H1 (cell line): ENCODE measurements at regions not wholly inside any gene's neighbourhood (a gene's known extent, or its start where the extent isn't known, plus 50 kb on each side); places are given as distances from the start of the nearest gene placed in this dataset.

Experiments used
- CTCF ChIA-PET: fragments of 300-600 bp; sonication (Branson Sonifier 250); formaldehyde crosslinking; loops from one replicate; lab custom pipeline; 2021; ENCODE audit not compliant: partially characterized antibody; lab: Charles Lee
- POLR2A ChIA-PET: fragments of 300-600 bp; sonication (Branson Sonifier 250); formaldehyde crosslinking; loops from one replicate; lab custom pipeline; 2021; ENCODE audit warnings: inconsistent platforms; ENCODE audit not compliant: partially characterized antibody; lab: Charles Lee
- DNase-seq, 2 experiments: peaks; one replicate each; pipeline versions ENCODE4 v3.0.0 to v3.0.0-alpha.2; 2010 to 2022; ENCODE audit warnings: low spot score in 2 of 2, low read depth in 1 of 2, mixed read lengths in 1 of 2
- FAIRE-seq: peaks from 2 replicates; lab custom pipeline; 2011; peaks lifted over from hg19 to GRCh38; lab: Jason Lieb, UNC
- H2AFZ ChIP-seq: 2 replicates; pipeline ENCODE4 v1.8.1; 2012; ENCODE audit warnings: low read length, inconsistent platforms
- H2AK5ac ChIP-seq: 2 replicates; pipeline ENCODE4 v1.6.1; 2013; ENCODE audit warnings: low read depth, low read length
- H2BK120ac ChIP-seq: replicated peaks from 2 replicates; pipeline ENCODE3; 2013; ENCODE audit warnings: low read depth, low read length, inconsistent platforms
- H2BK12ac ChIP-seq: 2 replicates; pipeline ENCODE4 v1.6.1; 2013; ENCODE audit warnings: low read depth, low read length
- H2BK15ac ChIP-seq: 2 replicates; pipeline ENCODE4 v1.6.1; 2013; ENCODE audit warnings: low read length
- H2BK20ac ChIP-seq: 2 replicates; pipeline ENCODE4 v1.6.1; 2013; ENCODE audit warnings: low read length
- H2BK5ac ChIP-seq: 2 replicates; pipeline ENCODE4 v1.6.1; 2013; ENCODE audit warnings: low read depth, low read length
- H3K14ac ChIP-seq: 2 replicates; pipeline ENCODE4 v1.6.1; 2013; ENCODE audit warnings: inconsistent platforms; ENCODE audit not compliant: insufficient read length
- H3K18ac ChIP-seq: 2 replicates; pipeline ENCODE4 v1.6.1; 2013; ENCODE audit warnings: low read length; ENCODE audit errors: extremely low read depth
- H3K23ac ChIP-seq: 2 replicates; pipeline ENCODE4 v1.6.1; 2013; ENCODE audit warnings: inconsistent platforms; ENCODE audit not compliant: insufficient read length
- H3K23me2 ChIP-seq: 2 replicates; pipeline ENCODE4 v1.6.1; 2013; ENCODE audit warnings: low read depth, low read length
- H3K27ac ChIP-seq: 2 replicates; pipeline ENCODE4 v1.6.1; 2011; ENCODE audit warnings: low read depth, low read length, inconsistent platforms
- H3K27me3 ChIP-seq, 4 experiments: replicated peaks in 1 of 4; 1 replicate in 1 of 4; 2 replicates in 3 of 4; pipeline versions ENCODE4 v1.6.1 to v1.8.1; 2011 to 2013; ENCODE audit warnings: low read length in 3 of 4, mild to moderate bottlenecking in 3 of 4, inconsistent platforms in 2 of 4, mixed read lengths in 2 of 4, moderate library complexity in 1 of 4; ENCODE audit not compliant: control insufficient read depth in 3 of 4, insufficient read depth in 3 of 4; ENCODE audit errors: extremely low read depth in 1 of 4
- H3K36me3 ChIP-seq, 4 experiments: 2 replicates each; pipeline versions ENCODE4 v1.6.1 to v1.8.1; 2011 to 2013; ENCODE audit warnings: mild to moderate bottlenecking in 4 of 4, low read length in 3 of 4, moderate library complexity in 2 of 4, control low read depth in 1 of 4, inconsistent platforms in 1 of 4; ENCODE audit not compliant: insufficient read depth in 4 of 4, control insufficient read depth in 2 of 4
- H3K4ac ChIP-seq: replicated peaks from 2 replicates; pipeline ENCODE3; 2013; ENCODE audit warnings: low read length, low read depth, mixed read lengths, inconsistent platforms; ENCODE audit not compliant: insufficient read length
- H3K4me1 ChIP-seq, 4 experiments: replicated peaks in 1 of 4; 1 replicate in 1 of 4; 2 replicates in 3 of 4; pipeline versions ENCODE4 v1.6.1 to v1.8.1; 2011 to 2013; ENCODE audit warnings: low read length in 3 of 4, inconsistent platforms in 2 of 4, mixed read lengths in 1 of 4; ENCODE audit not compliant: insufficient read depth in 4 of 4, control insufficient read depth in 3 of 4
- H3K4me2 ChIP-seq, 2 experiments: 2 replicates each; pipeline versions ENCODE4 v1.6.1 to v1.8.1; 2011 to 2013; ENCODE audit warnings: low read depth in 2 of 2, low read length in 2 of 2, control low read depth in 1 of 2, inconsistent platforms in 1 of 2, mild to moderate bottlenecking in 1 of 2; ENCODE audit not compliant: insufficient read depth in 1 of 2
- H3K4me3 ChIP-seq, 4 experiments: fragments of 200-600, 300-600 bp in 1 of 4; sonication (generic), shearing (Covaris generic), sonication (Bioruptor Twin) in 1 of 4; 2 replicates each; pipeline versions ENCODE4 v1.5.1 to v1.8.1; 2011 to 2016; ENCODE audit warnings: low read length in 4 of 4, low read depth in 3 of 4, control low read depth in 2 of 4, inconsistent platforms in 2 of 4, mild to moderate bottlenecking in 2 of 4, mixed read lengths in 1 of 4, moderate library complexity in 1 of 4; ENCODE audit not compliant: insufficient read depth in 2 of 4; ENCODE audit errors: extremely low read depth in 1 of 4
- H3K56ac ChIP-seq: replicated peaks from 2 replicates; pipeline ENCODE3; 2013; ENCODE audit warnings: low read depth, mild to moderate bottlenecking, mixed read lengths, low read length, inconsistent platforms; ENCODE audit not compliant: insufficient read length
- H3K79me1 ChIP-seq: 2 replicates; pipeline ENCODE4 v1.6.1; 2013; ENCODE audit warnings: low read depth, low read length, control low read depth
- H3K79me2 ChIP-seq, 2 experiments: 2 replicates each; pipeline versions ENCODE4 v1.6.1 to v1.8.1; 2012 to 2013; ENCODE audit warnings: low read length in 2 of 2, mild to moderate bottlenecking in 2 of 2, inconsistent platforms in 1 of 2; ENCODE audit not compliant: insufficient read depth in 2 of 2, control insufficient read depth in 1 of 2
- H3K9ac ChIP-seq, 4 experiments: replicated peaks in 1 of 4; 1 replicate in 1 of 4; 2 replicates in 3 of 4; pipeline versions ENCODE4 v1.6.1 to v1.8.1; 2011 to 2013; ENCODE audit warnings: low read depth in 3 of 4, low read length in 3 of 4, control low read depth in 2 of 4, mild to moderate bottlenecking in 2 of 4, moderate library complexity in 2 of 4, inconsistent platforms in 1 of 4; ENCODE audit errors: extremely low read depth in 1 of 4
- H3K9me3 ChIP-seq, 2 experiments: 2 replicates each; pipeline versions ENCODE4 v1.6.1 to v1.8.1; 2012 to 2013; ENCODE audit warnings: mild to moderate bottlenecking in 2 of 2, moderate library complexity in 2 of 2, control low read depth in 1 of 2, inconsistent platforms in 1 of 2, low read depth in 1 of 2, low read length in 1 of 2, mixed read lengths in 1 of 2; ENCODE audit not compliant: insufficient read depth in 2 of 2
- H4K20me1 ChIP-seq, 2 experiments: replicated peaks in 1 of 2; 2 replicates each; pipeline versions ENCODE3 to v1.8.1; 2011 to 2013; ENCODE audit warnings: inconsistent platforms in 2 of 2, low read length in 2 of 2, mild to moderate bottlenecking in 1 of 2; ENCODE audit not compliant: insufficient read depth in 2 of 2, control insufficient read depth in 1 of 2
- H4K5ac ChIP-seq: 2 replicates; pipeline ENCODE4 v1.6.1; 2013; ENCODE audit warnings: low read length, low read depth, mixed read lengths, inconsistent platforms; ENCODE audit not compliant: insufficient read length
- H4K8ac ChIP-seq: 2 replicates; pipeline ENCODE4 v1.8.0; 2013; ENCODE audit warnings: mild to moderate bottlenecking, moderate library complexity, low read length, inconsistent platforms; ENCODE audit not compliant: insufficient read depth; ENCODE audit errors: extremely low read depth
- H4K91ac ChIP-seq: replicated peaks from 2 replicates; pipeline ENCODE3; 2013; ENCODE audit warnings: low read length, mixed read lengths, inconsistent platforms; ENCODE audit not compliant: insufficient read length
- CTBP2 ChIP-seq: IDR thresholded peaks from 2 replicates; pipeline ENCODE4 v1.7.0; 2011; ENCODE audit warnings: borderline replicate concordance, mild to moderate bottlenecking, moderate library complexity, mixed read lengths, low read length; ENCODE audit not compliant: insufficient read depth, insufficient read length
- JUN ChIP-seq: IDR thresholded peaks from 2 replicates; pipeline ENCODE4 v1.6.1; 2011; ENCODE audit warnings: low read depth, mild to moderate bottlenecking, improper control_type of control experiment, low read length
- SP1 ChIP-seq: IDR thresholded peaks from 2 replicates; pipeline ENCODE4 v1.6.1; 2011; ENCODE audit warnings: low read depth, low read length
- TAF1 ChIP-seq: IDR thresholded peaks from 2 replicates; pipeline ENCODE4 v1.6.1; 2011; ENCODE audit warnings: mild to moderate bottlenecking, low read depth, low read length
- TEAD4 ChIP-seq: IDR thresholded peaks from 2 replicates; pipeline ENCODE4 v1.6.1; 2012; ENCODE audit warnings: low read depth, low read length, inconsistent platforms, mixed read lengths
- WGBS, 2 experiments: shearing (Covaris generic) in 1 of 2; methylation state at CpG; one replicate each; pipeline versions ENCODE4 v1.1.6 to v1.1.7; 2013 to 2015; ENCODE audit warnings: low lambda C conversion rate in 2 of 2, mixed read lengths in 2 of 2, inconsistent platforms in 1 of 2, low coverage in 1 of 2, missing lambda C conversion rate in 1 of 2; ENCODE audit not compliant: insufficient replicate concordance in 2 of 2, insufficient coverage in 1 of 2, insufficient read length in 1 of 2; ENCODE audit errors: extremely low coverage in 1 of 2, missing lambda C conversion rate in 1 of 2; 5-methylcytosine and 5-hydroxymethylcytosine counted together

DNA sequence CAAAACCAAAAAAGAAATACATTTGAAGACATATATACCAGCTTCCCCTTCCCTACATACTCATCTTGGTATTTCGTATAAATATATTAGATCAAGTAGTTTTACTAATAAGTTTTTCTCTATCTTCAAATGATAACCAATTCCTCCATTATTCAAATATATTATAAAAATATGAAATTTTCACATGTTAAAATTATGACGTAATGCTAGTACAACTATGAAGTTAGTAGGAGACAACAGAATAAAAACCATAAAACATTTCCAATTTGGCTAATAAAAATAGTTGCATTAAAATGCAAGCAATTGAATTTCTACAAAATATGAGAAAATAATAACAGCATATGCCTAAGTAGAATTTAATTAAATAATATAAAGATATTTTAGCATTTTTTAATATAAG lies 501.8 kb upstream of the SLITRK5 start:
- Histone ChIP-seq H2BK15ac (no peak overlapping the region), H3K4me2 (no peak overlapping the region), H3K36me3 (no peaks in the 10 kb centered on the region), H3K9ac (no peak overlapping the region), H4K5ac (no peak overlapping the region), H4K91ac (no peak overlapping the region), H4K8ac (no peak overlapping the region), H3K14ac (no peak overlapping the region), H3K9me3 (no peaks in the 10 kb centered on the region), H2BK5ac (no peak overlapping the region)
- POLR2A ChIA-PET: no interaction called here
- no peak for DNase-seq
- TF ChIP-seq JUN (no peak), TEAD4 (no peak), CTBP2 (no peak), SP1 (no peak), TAF1 (no peak)
- TF ChIP-seq, all 59 proteins: peak for 0
- no peak overlapping the region for H2AK5ac ChIP-seq
- H2AFZ ChIP-seq: no peak overlapping the region
- H4K20me1 ChIP-seq: no peaks in the 10 kb centered on the region
- 94% methylated on average over 2 of the region's 2 CpGs; no CpG with 5 or more reads in 1 of the 2 experiments for WGBS, 2 experiments
- CTCF ChIA-PET: no interaction called here
- H3K79me2 ChIP-seq: no peaks in the 10 kb centered on the region
- H3K18ac ChIP-seq: no peak overlapping the region
- H2BK20ac ChIP-seq: no peak overlapping the region
- H2BK12ac ChIP-seq: no peak overlapping the region
- no peak overlapping the region for H2BK120ac ChIP-seq
- no peak overlapping the region for H3K23ac ChIP-seq
- no peak for FAIRE-seq
- H3K27ac ChIP-seq: no peak overlapping the region
- no peaks in the 10 kb centered on the region for H3K23me2 ChIP-seq
- no peaks in the 10 kb centered on the region for H3K4me1 ChIP-seq
- no peak overlapping the region for H3K4me3 ChIP-seq
- H3K79me1 ChIP-seq: no peaks in the 10 kb centered on the region
- no peak overlapping the region for H3K56ac ChIP-seq
- H3K27me3 ChIP-seq: no peaks in the 10 kb centered on the region
- H3K4ac ChIP-seq: no peak overlapping the region
